ENCODE measurements at regions not wholly inside any gene's neighbourhood (a gene's known extent, or its start where the extent isn't known, plus 50 kb on each side); places are given as distances from the start of the nearest gene placed in this dataset.
"Not testable (repeated sequence)": the region's sequence is repeated elsewhere in the genome, so short reads cannot be mapped to it uniquely, and the experiment has no call there.

DNA sequence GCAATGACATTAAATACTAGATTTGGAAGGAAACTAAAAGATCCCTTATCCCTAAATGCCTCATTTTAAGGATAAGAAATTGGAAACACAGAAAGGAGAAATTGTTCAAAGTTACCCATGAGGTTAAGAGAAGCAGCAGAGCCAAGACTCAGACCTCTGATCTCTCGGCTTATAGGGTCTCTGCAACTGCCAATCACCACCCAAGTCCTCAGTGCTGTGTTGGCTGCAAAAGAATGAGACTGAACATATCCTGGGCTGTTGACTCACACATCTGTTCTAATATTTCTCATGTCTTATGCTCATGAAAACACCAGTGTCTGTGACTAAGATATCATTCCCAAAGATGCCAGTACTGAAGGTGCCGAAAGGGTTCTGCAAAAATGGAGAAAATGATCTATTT, 153.3 kb downstream of the XPNPEP1 start:
- H3K27me3 ChIP-seq (replicated peaks; ENCODE audit: control insufficient read depth, insufficient read depth, low read length) = no peaks in the 10 kb centered on the region
- no peaks in the 10 kb centered on the region for H3K9me3 ChIP-seq
- no peak for DNase-seq
- H3K36me3 ChIP-seq (ENCODE audit: control insufficient read depth, insufficient read depth, low read length) = no peaks in the 10 kb centered on the region; the same call in 1 of the 2 replicates
- POLR2A ChIA-PET = no interaction called here
- TF ChIP-seq, protein P1, sequence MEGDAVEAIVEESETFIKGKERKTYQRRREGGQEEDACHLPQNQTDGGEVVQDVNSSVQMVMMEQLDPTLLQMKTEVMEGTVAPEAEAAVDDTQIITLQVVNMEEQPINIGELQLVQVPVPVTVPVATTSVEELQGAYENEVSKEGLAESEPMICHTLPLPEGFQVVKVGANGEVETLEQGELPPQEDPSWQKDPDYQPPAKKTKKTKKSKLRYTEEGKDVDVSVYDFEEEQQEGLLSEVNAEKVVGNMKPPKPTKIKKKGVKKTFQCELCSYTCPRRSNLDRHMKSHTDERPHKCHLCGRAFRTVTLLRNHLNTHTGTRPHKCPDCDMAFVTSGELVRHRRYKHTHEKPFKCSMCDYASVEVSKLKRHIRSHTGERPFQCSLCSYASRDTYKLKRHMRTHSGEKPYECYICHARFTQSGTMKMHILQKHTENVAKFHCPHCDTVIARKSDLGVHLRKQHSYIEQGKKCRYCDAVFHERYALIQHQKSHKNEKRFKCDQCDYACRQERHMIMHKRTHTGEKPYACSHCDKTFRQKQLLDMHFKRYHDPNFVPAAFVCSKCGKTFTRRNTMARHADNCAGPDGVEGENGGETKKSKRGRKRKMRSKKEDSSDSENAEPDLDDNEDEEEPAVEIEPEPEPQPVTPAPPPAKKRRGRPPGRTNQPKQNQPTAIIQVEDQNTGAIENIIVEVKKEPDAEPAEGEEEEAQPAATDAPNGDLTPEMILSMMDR (IDR thresholded peaks at IDR 0.05; ENCODE audit: insufficient read depth in 1 of 2, low read depth in 1 of 2, low read length in 1 of 2, severe bottlenecking in 1 of 2, unreplicated experiment in 1 of 2) = no peak
- Mint-ChIP-seq H3K27me3 (ENCODE audit: insufficient read depth, unreplicated experiment) (no peaks in the 10 kb centered on the region), H3K4me1 (ENCODE audit: low read depth, unreplicated experiment) (no peaks in the 10 kb centered on the region), H3K4me3 (ENCODE audit: unreplicated experiment) (no peak overlapping the region), H3K9me3 (ENCODE audit: unreplicated experiment) (no peaks in the 10 kb centered on the region), H3K36me3 (ENCODE audit: insufficient read depth, unreplicated experiment) (no peaks in the 10 kb centered on the region), H3K27ac (ENCODE audit: unreplicated experiment) (no peak overlapping the region)
- intact Hi-C loops (cut with micrococcal nuclease; ENCODE audit: unreplicated experiment) = loop anchor here (10.0 kb wide), 1 partner anchor 315 kb away; no protein-coding TSS in a partner anchor
- H3K4me3 ChIP-seq (ENCODE audit: low read depth, low read length) = no peak overlapping the region
- no peaks in the 10 kb centered on the region for H3K4me1 ChIP-seq
- CTCF ChIA-PET = no interaction called here
- no TSS peak for BruUV-seq (replicated peaks)

DNA sequence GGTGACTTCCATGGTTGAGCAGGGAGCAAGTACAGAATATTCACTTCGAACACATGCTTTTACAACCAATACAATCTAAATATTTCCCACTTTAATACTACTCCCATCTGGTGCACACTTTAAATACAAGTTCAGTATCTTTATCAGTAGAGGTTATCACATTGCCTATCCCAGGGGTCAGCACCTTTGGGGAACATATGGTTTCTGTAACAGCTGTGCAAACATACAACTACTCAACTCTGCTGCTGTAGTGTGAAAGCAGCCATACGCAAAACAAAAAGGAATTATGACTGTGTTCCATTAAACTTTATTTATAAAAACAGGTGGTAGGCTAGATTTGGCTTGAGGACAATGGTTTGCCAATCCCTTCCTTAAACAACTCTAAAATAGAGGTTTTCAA, 157.5 kb downstream of the XPNPEP1 start:
- ChIA-PET CTCF (no interaction called here), POLR2A (no interaction called here)
- Mint-ChIP-seq H3K36me3 (ENCODE audit: insufficient read depth, unreplicated experiment) (no peaks in the 10 kb centered on the region), H3K4me1 (ENCODE audit: low read depth, unreplicated experiment) (no peaks in the 10 kb centered on the region), H3K9me3 (ENCODE audit: unreplicated experiment) (no peaks in the 10 kb centered on the region), H3K4me3 (ENCODE audit: unreplicated experiment) (no peak overlapping the region), H3K27ac (ENCODE audit: unreplicated experiment) (no peak overlapping the region), H3K27me3 (ENCODE audit: insufficient read depth, unreplicated experiment) (peaks cover 4% of the 10 kb centered on the region)
- TF ChIP-seq, protein P1 (IDR thresholded peaks at IDR 0.05; ENCODE audit: insufficient read depth in 1 of 2, low read depth in 1 of 2, low read length in 1 of 2, severe bottlenecking in 1 of 2, unreplicated experiment in 1 of 2) = no peak
- DNase-seq = no peak
- intact Hi-C loops (cut with micrococcal nuclease; ENCODE audit: unreplicated experiment) = no loop called here
- no peaks in the 10 kb centered on the region for H3K4me1 ChIP-seq
- no peaks in the 10 kb centered on the region for H3K36me3 ChIP-seq (ENCODE audit: control insufficient read depth, insufficient read depth, low read length)
- no peaks in the 10 kb centered on the region for H3K9me3 ChIP-seq
- no peak overlapping the region for H3K4me3 ChIP-seq (ENCODE audit: low read depth, low read length)
- BruUV-seq (replicated peaks) = no TSS peak
- no peaks in the 10 kb centered on the region for H3K27me3 ChIP-seq (replicated peaks; ENCODE audit: control insufficient read depth, insufficient read depth, low read length)

DNA sequence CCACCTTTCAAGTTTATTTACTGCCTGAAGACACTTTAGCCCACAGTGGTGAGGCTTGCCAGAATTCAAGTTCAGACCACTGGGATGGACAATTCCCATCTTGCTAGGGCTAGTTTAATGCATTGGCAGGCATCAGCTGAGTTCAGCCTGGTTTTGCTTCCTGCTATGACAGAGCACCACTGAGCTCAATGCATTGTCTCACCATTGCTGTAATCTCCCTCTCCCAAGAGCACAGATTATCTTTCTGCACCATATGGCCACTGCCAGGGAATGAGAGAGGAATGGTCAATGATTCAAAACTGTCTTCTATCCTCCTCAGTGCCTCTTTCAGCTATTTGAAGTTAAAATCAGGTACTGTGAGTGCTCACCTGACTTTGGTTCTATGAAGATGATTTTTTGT, 160.8 kb downstream of the XPNPEP1 start:
- Mint-ChIP-seq H3K27ac (ENCODE audit: unreplicated experiment) (no peak overlapping the region), H3K9me3 (ENCODE audit: unreplicated experiment) (no peaks in the 10 kb centered on the region), H3K4me3 (ENCODE audit: unreplicated experiment) (no peak overlapping the region), H3K27me3 (ENCODE audit: insufficient read depth, unreplicated experiment) (peaks cover 4% of the 10 kb centered on the region), H3K4me1 (ENCODE audit: low read depth, unreplicated experiment) (no peaks in the 10 kb centered on the region), H3K36me3 (ENCODE audit: insufficient read depth, unreplicated experiment) (no peaks in the 10 kb centered on the region)
- intact Hi-C loops (cut with micrococcal nuclease; ENCODE audit: unreplicated experiment) = no loop called here
- Histone ChIP-seq H3K9me3 (no peaks in the 10 kb centered on the region), H3K27me3 (replicated peaks; ENCODE audit: control insufficient read depth, insufficient read depth, low read length) (no peaks in the 10 kb centered on the region), H3K36me3 (ENCODE audit: control insufficient read depth, insufficient read depth, low read length) (no peaks in the 10 kb centered on the region), H3K4me3 (ENCODE audit: low read depth, low read length) (no peak overlapping the region), H3K4me1 (no peaks in the 10 kb centered on the region)
- no TSS peak for BruUV-seq (replicated peaks)
- TF ChIP-seq, protein P1 (IDR thresholded peaks at IDR 0.05; ENCODE audit: insufficient read depth in 1 of 2, low read depth in 1 of 2, low read length in 1 of 2, severe bottlenecking in 1 of 2, unreplicated experiment in 1 of 2) = no peak
- POLR2A ChIA-PET = no interaction called here
- CTCF ChIA-PET = no interaction called here
- DNase-seq = no peak

DNA sequence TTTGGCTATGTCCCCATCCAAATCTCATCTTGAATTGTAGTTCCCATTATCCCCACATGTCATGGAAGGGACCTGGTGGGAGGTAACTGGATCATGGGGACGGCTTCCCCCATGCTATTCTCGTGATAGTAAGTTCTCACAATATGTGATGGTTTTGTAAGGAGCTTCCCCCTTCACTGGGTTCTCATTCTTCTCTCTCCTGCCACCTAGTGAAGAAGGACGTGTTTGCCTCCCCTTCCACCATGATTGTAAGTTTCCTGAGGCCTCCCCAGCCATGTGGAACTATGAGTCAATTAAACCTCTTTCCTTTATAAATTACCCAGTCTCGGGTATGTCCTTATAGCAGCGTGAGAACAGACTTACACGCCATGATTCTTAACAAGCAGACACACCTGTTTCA, 165.6 kb downstream of the XPNPEP1 start:
- DNase-seq = peak in 1 of 2 experiments; percentile 7
- H3K27ac Mint-ChIP-seq (ENCODE audit: unreplicated experiment); intact Hi-C loops (cut with micrococcal nuclease; ENCODE audit: unreplicated experiment); H3K36me3 Mint-ChIP-seq (ENCODE audit: insufficient read depth, unreplicated experiment); H3K4me1 Mint-ChIP-seq (ENCODE audit: low read depth, unreplicated experiment); POLR2A ChIA-PET; H3K36me3 ChIP-seq (ENCODE audit: control insufficient read depth, insufficient read depth, low read length); H3K9me3 Mint-ChIP-seq (ENCODE audit: unreplicated experiment); H3K4me3 Mint-ChIP-seq (ENCODE audit: unreplicated experiment); H3K4me1 ChIP-seq; BruUV-seq (replicated peaks); H3K4me3 ChIP-seq (ENCODE audit: low read depth, low read length); H3K9me3 ChIP-seq; H3K27me3 ChIP-seq (replicated peaks; ENCODE audit: control insufficient read depth, insufficient read depth, low read length): not testable (repeated sequence)
- CTCF ChIA-PET = interaction anchor here (0.9 to 1.0 kb wide), 2 partner anchors 11 to 41 kb away, joined by 3 to 4 read pairs; no protein-coding TSS in a partner anchor
- peaks cover 13% of the 10 kb centered on the region for H3K27me3 Mint-ChIP-seq (ENCODE audit: insufficient read depth, unreplicated experiment)
